ENCODE measurements at regions not wholly inside any gene's neighbourhood (a gene's known extent, or its start where the extent isn't known, plus 50 kb on each side); places are given as distances from the start of the nearest gene placed in this dataset.

GRCh38 chr14:84969501-84969900, 560.4 kb upstream of the FLRT2 start:
- TF ChIP-seq EZH2 (IDR thresholded peaks at IDR 0.05; ENCODE audit: borderline replicate concordance, insufficient read depth, low read length, poor library complexity, severe bottlenecking) (no peak), REST (IDR thresholded peaks at IDR 0.05; ENCODE audit: borderline replicate concordance) (no peak), SMC3 (conservative IDR thresholded peaks at IDR 0.05; ENCODE audit: poor library complexity) (no peak)
- Histone ChIP-seq H3K9me3 (ENCODE audit: low read length) (no peaks in the 10 kb centered on the region), H2AFZ (ENCODE audit: low read depth, low read length) (no peak overlapping the region), H3K27me3 (ENCODE audit: insufficient read depth, low read depth, low read length) (no peaks in the 10 kb centered on the region), H4K20me1 (ENCODE audit: insufficient read depth) (no peaks in the 10 kb centered on the region), H3K79me2 (replicated peaks; ENCODE audit: insufficient read depth, low read length) (no peaks in the 10 kb centered on the region), H3F3A (ENCODE audit: insufficient read depth, low read length, poor library complexity, severe bottlenecking) (no peaks in the 10 kb centered on the region), H3K27ac (ENCODE audit: low read length) (no peak overlapping the region), H3K4me2 (ENCODE audit: low read length) (no peak overlapping the region), H3K4me3 (ENCODE audit: low read length) (no peak overlapping the region), H3K9ac (ENCODE audit: low read length) (no peak overlapping the region), H3K9me2 (ENCODE audit: insufficient read depth, low read length) (no peaks in the 10 kb centered on the region), H3K36me3 (ENCODE audit: insufficient read depth, low read length) (no peaks in the 10 kb centered on the region)

- TF ChIP-seq TAF1 (IDR thresholded peaks at IDR 0.05; ENCODE audit: low read depth) = no peak
- no peak for TF ChIP-seq RAD21 (conservative IDR thresholded peaks at IDR 0.05)
- TF ChIP-seq MXI1 (conservative IDR thresholded peaks at IDR 0.05; ENCODE audit: poor library complexity, severe bottlenecking) = no peak
- no peak for TF ChIP-seq EZH2 (IDR thresholded peaks at IDR 0.05; ENCODE audit: borderline replicate concordance, insufficient read depth, low read length, poor library complexity, severe bottlenecking)
- no peak for TF ChIP-seq SMC3 (conservative IDR thresholded peaks at IDR 0.05; ENCODE audit: poor library complexity)
- TF ChIP-seq EP300 (conservative IDR thresholded peaks at IDR 0.05; ENCODE audit: poor library complexity, severe bottlenecking) = no peak
- no peak for TF ChIP-seq CTCF (IDR thresholded peaks at IDR 0.05; ENCODE audit: poor library complexity, severe bottlenecking)
- no peak for TF ChIP-seq POLR2AphosphoS5 (IDR thresholded peaks at IDR 0.05)
- TF ChIP-seq REST (IDR thresholded peaks at IDR 0.05; ENCODE audit: borderline replicate concordance) = no peak
- Histone ChIP-seq H3K79me2 (replicated peaks; ENCODE audit: insufficient read depth, low read length) (no peaks in the 10 kb centered on the region), H3F3A (ENCODE audit: insufficient read depth, low read length, poor library complexity, severe bottlenecking) (no peaks in the 10 kb centered on the region), H3K4me3 (ENCODE audit: low read length) (no peak overlapping the region), H3K4me2 (ENCODE audit: low read length) (no peak overlapping the region), H3K27ac (ENCODE audit: low read length) (no peak overlapping the region), H3K9me3 (ENCODE audit: low read length) (no peaks in the 10 kb centered on the region), H3K9me2 (ENCODE audit: insufficient read depth, low read length) (no peaks in the 10 kb centered on the region), H4K20me1 (ENCODE audit: insufficient read depth) (no peaks in the 10 kb centered on the region), H3K27me3 (ENCODE audit: insufficient read depth, low read depth, low read length) (no peaks in the 10 kb centered on the region), H3K36me3 (ENCODE audit: insufficient read depth, low read length) (no peaks in the 10 kb centered on the region), H2AFZ (ENCODE audit: low read depth, low read length) (no peak overlapping the region), H3K9ac (ENCODE audit: low read length) (no peak overlapping the region)
Observed at GRCh38 chr14:84975241-84975902, 554.6 kb upstream of the FLRT2 start.
